ENCODE measurements at regions not wholly inside any gene's neighbourhood (a gene's known extent, or its start where the extent isn't known, plus 50 kb on each side); places are given as distances from the start of the nearest gene placed in this dataset.

GRCh38 chr11:115718945-115719344 is 214.7 kb upstream of the CADM1 start (continued):
- TF ChIP-seq REST (IDR thresholded peaks at IDR 0.05; ENCODE audit: low read depth, low read length), result no peak
- TF ChIP-seq CTCF (IDR thresholded peaks at IDR 0.05), result no peak

DNA sequence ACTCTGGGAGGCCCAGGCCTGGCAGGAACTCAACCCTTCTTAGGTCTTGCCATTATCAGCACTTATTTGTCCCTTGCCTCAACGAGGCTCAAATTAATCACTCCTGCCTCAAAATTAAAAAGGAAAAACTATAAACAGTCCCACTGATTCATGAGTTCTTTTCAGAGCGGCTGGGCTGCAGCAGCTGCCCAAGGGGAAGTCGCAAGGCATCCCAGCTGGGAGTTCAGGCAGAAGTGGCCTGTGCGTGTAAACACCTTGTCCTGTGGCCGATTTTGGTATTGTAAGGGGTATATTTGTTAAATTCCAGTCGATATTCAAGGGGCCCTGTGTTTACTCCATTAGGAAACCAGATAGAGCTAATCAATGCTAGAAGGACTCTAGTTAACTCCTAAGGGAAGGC is 213.9 kb upstream of the CADM1 start:
- H3K4me1 ChIP-seq (ENCODE audit: control insufficient read depth in 1 of 2, insufficient read depth in 2 of 2, low read depth in 1 of 2, low read length in 1 of 2), result peaks cover 0 to 13% of the 10 kb centered on the region in 2 experiments; a peak in 1 of 4 replicates
- no peak for DNase-seq
- ChIA-PET CTCF (no interaction called here), POLR2A (no interaction called here)
- no peaks in the 10 kb centered on the region for H3K27me3 ChIP-seq (ENCODE audit: insufficient read depth)
- H3K4me2 ChIP-seq, result no peak overlapping the region
- H3K36me3 ChIP-seq (replicated peaks in 1 of 2; ENCODE audit: control insufficient read depth in 1 of 2, insufficient read depth in 2 of 2, low read length in 1 of 2), result no peaks in the 10 kb centered on the region
- H3K9me2 ChIP-seq, result no peaks in the 10 kb centered on the region
- no peaks in the 10 kb centered on the region for H3F3A ChIP-seq (replicated peaks; ENCODE audit: insufficient read depth)
- no peaks in the 10 kb centered on the region for H3K79me2 ChIP-seq (ENCODE audit: insufficient read depth)
- no peak overlapping the region for H3K9ac ChIP-seq
- 45% methylated on average over 6 of the region's 6 CpGs for WGBS (ENCODE audit: low lambda C conversion rate)
- no peaks in the 10 kb centered on the region for H3K9me3 ChIP-seq
- TF ChIP-seq FOXM1 (IDR thresholded peaks at IDR 0.05; ENCODE audit: low read depth), result no peak
- TF ChIP-seq YY1 (IDR thresholded peaks at IDR 0.05; ENCODE audit: low read depth), result no peak
- no peak for TF ChIP-seq CHD2 (IDR thresholded peaks at IDR 0.05; ENCODE audit: low read length, partially characterized antibody)
- TF ChIP-seq RXRA (IDR thresholded peaks at IDR 0.05; ENCODE audit: borderline replicate concordance, low read depth), result no peak
- TF ChIP-seq NRF1 (IDR thresholded peaks at IDR 0.05; ENCODE audit: low read depth, low read length), result no peak
- TF ChIP-seq USF1 (IDR thresholded peaks at IDR 0.05; ENCODE audit: borderline replicate concordance, low read depth), result no peak
- no peak for TF ChIP-seq MEF2A (IDR thresholded peaks at IDR 0.05; ENCODE audit: borderline replicate concordance, low read depth)
- TF ChIP-seq, protein P1, sequence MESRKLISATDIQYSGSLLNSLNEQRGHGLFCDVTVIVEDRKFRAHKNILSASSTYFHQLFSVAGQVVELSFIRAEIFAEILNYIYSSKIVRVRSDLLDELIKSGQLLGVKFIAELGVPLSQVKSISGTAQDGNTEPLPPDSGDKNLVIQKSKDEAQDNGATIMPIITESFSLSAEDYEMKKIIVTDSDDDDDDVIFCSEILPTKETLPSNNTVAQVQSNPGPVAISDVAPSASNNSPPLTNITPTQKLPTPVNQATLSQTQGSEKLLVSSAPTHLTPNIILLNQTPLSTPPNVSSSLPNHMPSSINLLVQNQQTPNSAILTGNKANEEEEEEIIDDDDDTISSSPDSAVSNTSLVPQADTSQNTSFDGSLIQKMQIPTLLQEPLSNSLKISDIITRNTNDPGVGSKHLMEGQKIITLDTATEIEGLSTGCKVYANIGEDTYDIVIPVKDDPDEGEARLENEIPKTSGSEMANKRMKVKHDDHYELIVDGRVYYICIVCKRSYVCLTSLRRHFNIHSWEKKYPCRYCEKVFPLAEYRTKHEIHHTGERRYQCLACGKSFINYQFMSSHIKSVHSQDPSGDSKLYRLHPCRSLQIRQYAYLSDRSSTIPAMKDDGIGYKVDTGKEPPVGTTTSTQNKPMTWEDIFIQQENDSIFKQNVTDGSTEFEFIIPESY (IDR thresholded peaks at IDR 0.05; ENCODE audit: borderline replicate concordance, low read depth), result no peak
- no peak for TF ChIP-seq FOXJ3 (CRISPR knock-in tag; IDR thresholded peaks at IDR 0.05)
- TF ChIP-seq RAD21 (IDR thresholded peaks at IDR 0.05; ENCODE audit: low read length), result no peak
- no peak for TF ChIP-seq TEAD4 (IDR thresholded peaks at IDR 0.05; ENCODE audit: borderline replicate concordance, insufficient read depth)
- TF ChIP-seq RCOR1 (IDR thresholded peaks at IDR 0.05; ENCODE audit: low read length), result no peak
- TF ChIP-seq JUND (IDR thresholded peaks at IDR 0.05), result no peak
- TF ChIP-seq TAF1 (IDR thresholded peaks at IDR 0.05; ENCODE audit: borderline replicate concordance, low read depth, low read length), result no peak
- TF ChIP-seq MXI1 (IDR thresholded peaks at IDR 0.05; ENCODE audit: low read depth, low read length), result no peak
- no peak for TF ChIP-seq FOSL2 (IDR thresholded peaks at IDR 0.05; ENCODE audit: borderline replicate concordance, low read depth)
- no peak for TF ChIP-seq NFIC (IDR thresholded peaks at IDR 0.05; ENCODE audit: borderline replicate concordance)
- no peak overlapping the region for H3K27ac ChIP-seq (ENCODE audit: low read depth in 2 of 2, low read length in 1 of 2)
- H4K20me1 ChIP-seq (ENCODE audit: insufficient read depth), result no peaks in the 10 kb centered on the region
- H3K4me3 ChIP-seq (ENCODE audit: low read depth in 2 of 2, low read length in 1 of 2), result no peak overlapping the region
- no peak overlapping the region for H2AFZ ChIP-seq (ENCODE audit: low read depth)

Measured in SK-N-SH (cell line).